ENCODE measurements at regions not wholly inside any gene's neighbourhood (a gene's known extent, or its start where the extent isn't known, plus 50 kb on each side); places are given as distances from the start of the nearest gene placed in this dataset.

DNA sequence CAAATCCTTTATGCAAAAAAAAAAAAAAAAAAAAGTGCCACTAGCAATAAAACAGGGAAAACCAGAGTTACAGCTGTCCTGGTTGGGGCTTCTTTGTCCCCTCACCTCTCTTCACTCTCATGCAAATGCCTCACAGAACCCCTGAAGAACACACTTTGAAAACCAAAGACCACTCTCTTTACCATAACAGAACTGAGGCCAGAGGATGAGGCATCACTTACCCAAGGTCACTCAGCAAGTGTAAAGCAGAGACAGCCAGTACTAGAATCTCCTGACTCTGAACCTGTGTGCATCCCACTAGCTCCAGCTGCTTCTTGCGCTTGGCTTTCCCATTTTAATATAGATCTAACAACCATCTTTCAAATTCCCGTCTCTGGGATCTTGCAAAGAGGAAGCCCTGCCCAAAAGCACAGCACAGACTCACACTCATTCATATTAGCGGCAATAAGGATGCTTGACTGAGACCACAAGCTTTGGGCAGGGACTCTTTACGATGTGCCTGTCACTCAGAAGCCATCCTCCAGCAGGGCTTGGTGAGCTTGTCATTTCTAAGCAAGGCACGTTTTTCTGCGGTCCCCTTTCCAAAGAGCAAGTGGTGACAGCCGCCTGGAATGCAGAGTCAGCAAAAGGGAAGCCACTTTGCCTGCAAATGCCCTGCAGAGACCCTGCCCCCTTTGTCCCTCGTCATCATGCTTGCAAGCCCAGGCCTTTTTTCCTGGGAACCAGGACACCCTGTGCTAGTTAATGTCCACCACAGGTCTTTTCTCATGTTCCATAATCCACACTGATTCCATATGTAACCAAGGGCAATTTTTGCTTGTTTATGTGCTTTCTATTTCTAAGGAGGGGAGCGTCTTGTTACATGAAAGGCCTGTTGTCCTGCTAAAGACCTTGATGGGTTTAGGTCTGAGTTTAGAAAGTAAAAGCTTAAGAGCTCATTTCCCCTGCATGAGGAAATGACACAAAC is 76.5 kb upstream of the NFIA start:
- TF ChIP-seq, protein P1, sequence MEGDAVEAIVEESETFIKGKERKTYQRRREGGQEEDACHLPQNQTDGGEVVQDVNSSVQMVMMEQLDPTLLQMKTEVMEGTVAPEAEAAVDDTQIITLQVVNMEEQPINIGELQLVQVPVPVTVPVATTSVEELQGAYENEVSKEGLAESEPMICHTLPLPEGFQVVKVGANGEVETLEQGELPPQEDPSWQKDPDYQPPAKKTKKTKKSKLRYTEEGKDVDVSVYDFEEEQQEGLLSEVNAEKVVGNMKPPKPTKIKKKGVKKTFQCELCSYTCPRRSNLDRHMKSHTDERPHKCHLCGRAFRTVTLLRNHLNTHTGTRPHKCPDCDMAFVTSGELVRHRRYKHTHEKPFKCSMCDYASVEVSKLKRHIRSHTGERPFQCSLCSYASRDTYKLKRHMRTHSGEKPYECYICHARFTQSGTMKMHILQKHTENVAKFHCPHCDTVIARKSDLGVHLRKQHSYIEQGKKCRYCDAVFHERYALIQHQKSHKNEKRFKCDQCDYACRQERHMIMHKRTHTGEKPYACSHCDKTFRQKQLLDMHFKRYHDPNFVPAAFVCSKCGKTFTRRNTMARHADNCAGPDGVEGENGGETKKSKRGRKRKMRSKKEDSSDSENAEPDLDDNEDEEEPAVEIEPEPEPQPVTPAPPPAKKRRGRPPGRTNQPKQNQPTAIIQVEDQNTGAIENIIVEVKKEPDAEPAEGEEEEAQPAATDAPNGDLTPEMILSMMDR (IDR thresholded peaks at IDR 0.05; ENCODE audit: low read depth, low read length, missing input control), result no peak
- TF ChIP-seq HNF4G (IDR thresholded peaks at IDR 0.05) (no peak), RXRA (IDR thresholded peaks at IDR 0.05) (no peak), YY1 (IDR thresholded peaks at IDR 0.05) (no peak), TAF1 (conservative IDR thresholded peaks at IDR 0.05) (no peak), JUND (IDR thresholded peaks at IDR 0.05) (no peak), EGR1 (IDR thresholded peaks at IDR 0.05; ENCODE audit: low read depth in 2 of 2) (no peak), SP1 (IDR thresholded peaks at IDR 0.05) (no peak), GABPA (IDR thresholded peaks at IDR 0.05 in 1 of 2, conservative IDR thresholded peaks at IDR 0.05 in 1 of 2) (no peak), RAD21 (IDR thresholded peaks at IDR 0.05) (no peak)
- TF ChIP-seq, protein P2, sequence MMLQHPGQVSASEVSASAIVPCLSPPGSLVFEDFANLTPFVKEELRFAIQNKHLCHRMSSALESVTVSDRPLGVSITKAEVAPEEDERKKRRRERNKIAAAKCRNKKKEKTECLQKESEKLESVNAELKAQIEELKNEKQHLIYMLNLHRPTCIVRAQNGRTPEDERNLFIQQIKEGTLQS (IDR thresholded peaks at IDR 0.05), result no peak
- TF ChIP-seq, protein P3, sequence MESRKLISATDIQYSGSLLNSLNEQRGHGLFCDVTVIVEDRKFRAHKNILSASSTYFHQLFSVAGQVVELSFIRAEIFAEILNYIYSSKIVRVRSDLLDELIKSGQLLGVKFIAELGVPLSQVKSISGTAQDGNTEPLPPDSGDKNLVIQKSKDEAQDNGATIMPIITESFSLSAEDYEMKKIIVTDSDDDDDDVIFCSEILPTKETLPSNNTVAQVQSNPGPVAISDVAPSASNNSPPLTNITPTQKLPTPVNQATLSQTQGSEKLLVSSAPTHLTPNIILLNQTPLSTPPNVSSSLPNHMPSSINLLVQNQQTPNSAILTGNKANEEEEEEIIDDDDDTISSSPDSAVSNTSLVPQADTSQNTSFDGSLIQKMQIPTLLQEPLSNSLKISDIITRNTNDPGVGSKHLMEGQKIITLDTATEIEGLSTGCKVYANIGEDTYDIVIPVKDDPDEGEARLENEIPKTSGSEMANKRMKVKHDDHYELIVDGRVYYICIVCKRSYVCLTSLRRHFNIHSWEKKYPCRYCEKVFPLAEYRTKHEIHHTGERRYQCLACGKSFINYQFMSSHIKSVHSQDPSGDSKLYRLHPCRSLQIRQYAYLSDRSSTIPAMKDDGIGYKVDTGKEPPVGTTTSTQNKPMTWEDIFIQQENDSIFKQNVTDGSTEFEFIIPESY (IDR thresholded peaks at IDR 0.05), result no peak
- TF ChIP-seq, protein P4, sequence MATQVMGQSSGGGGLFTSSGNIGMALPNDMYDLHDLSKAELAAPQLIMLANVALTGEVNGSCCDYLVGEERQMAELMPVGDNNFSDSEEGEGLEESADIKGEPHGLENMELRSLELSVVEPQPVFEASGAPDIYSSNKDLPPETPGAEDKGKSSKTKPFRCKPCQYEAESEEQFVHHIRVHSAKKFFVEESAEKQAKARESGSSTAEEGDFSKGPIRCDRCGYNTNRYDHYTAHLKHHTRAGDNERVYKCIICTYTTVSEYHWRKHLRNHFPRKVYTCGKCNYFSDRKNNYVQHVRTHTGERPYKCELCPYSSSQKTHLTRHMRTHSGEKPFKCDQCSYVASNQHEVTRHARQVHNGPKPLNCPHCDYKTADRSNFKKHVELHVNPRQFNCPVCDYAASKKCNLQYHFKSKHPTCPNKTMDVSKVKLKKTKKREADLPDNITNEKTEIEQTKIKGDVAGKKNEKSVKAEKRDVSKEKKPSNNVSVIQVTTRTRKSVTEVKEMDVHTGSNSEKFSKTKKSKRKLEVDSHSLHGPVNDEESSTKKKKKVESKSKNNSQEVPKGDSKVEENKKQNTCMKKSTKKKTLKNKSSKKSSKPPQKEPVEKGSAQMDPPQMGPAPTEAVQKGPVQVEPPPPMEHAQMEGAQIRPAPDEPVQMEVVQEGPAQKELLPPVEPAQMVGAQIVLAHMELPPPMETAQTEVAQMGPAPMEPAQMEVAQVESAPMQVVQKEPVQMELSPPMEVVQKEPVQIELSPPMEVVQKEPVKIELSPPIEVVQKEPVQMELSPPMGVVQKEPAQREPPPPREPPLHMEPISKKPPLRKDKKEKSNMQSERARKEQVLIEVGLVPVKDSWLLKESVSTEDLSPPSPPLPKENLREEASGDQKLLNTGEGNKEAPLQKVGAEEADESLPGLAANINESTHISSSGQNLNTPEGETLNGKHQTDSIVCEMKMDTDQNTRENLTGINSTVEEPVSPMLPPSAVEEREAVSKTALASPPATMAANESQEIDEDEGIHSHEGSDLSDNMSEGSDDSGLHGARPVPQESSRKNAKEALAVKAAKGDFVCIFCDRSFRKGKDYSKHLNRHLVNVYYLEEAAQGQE (IDR thresholded peaks at IDR 0.05), result no peak
